SKM-1 (cell line): ENCODE measurements at regions not wholly inside any gene's neighbourhood (a gene's known extent, or its start where the extent isn't known, plus 50 kb on each side); places are given as distances from the start of the nearest gene placed in this dataset.

Source experiments
- DNase-seq: peaks from one replicate; lab custom pipeline; 2025; ENCODE audit not compliant: unreplicated experiment; lab: John Stamatoyannopoulos, UW

GRCh38 chr10:79003183-79004100, 65.3 kb upstream of the ZMIZ1 start:
- DNase-seq: no peak

- DNase-seq: no peak
These were observed 64.5 kb upstream of the ZMIZ1 start for GRCh38 chr10:79004311-79004710.

- no peak for DNase-seq
These were observed 63.5 kb upstream of the ZMIZ1 start for GRCh38 chr10:79005126-79005810.

- DNase-seq: no peak
These were observed 61.7 kb upstream of the ZMIZ1 start for GRCh38 chr10:79007018-79007417.

- DNase-seq: no peak
These were observed 61.1 kb upstream of the ZMIZ1 start for GRCh38 chr10:79007421-79008319.

- no peak for DNase-seq
These were observed 59.6 kb upstream of the ZMIZ1 start for GRCh38 chr10:79009145-79009544.

GRCh38 chr10:79012567-79012966, 56.2 kb upstream of the ZMIZ1 start:
- DNase-seq: no peak

GRCh38 chr10:79013406-79013987, 55.3 kb upstream of the ZMIZ1 start:
- DNase-seq: no peak

- no peak for DNase-seq
These were observed 54.0 kb upstream of the ZMIZ1 start for GRCh38 chr10:79014796-79015195.

GRCh38 chr10:79017882-79018520, 50.8 kb upstream of the ZMIZ1 start:
- DNase-seq: no peak

- DNase-seq: no peak
These were observed 50.2 kb upstream of the ZMIZ1 start for GRCh38 chr10:79018521-79019011.
